Lung (tissue), 11 donors: ENCODE measurements at regions not wholly inside any gene's neighbourhood (a gene's known extent, or its start where the extent isn't known, plus 50 kb on each side); places are given as distances from the start of the nearest gene placed in this dataset.

Experiments
- ATAC-seq: fragments of 200-7000 bp; cut with Tn5 transposase; one replicate; pipeline ENCODE4 v1.9.1; 2020; ENCODE audit warnings: moderate number of reproducible peaks; ENCODE audit not compliant: insufficient read depth, low FRiP score
- DNase-seq, 3 donors: peaks; one replicate each; pipeline ENCODE4 v3.0.0-alpha.2; 2013 to 2017
- H3K27ac ChIP-seq, 2 donors: one replicate each; pipeline ENCODE4 v1.5.1; 2013; ENCODE audit warnings: mild to moderate bottlenecking in 2 of 2, moderate library complexity in 2 of 2, control low read depth in 1 of 2, inconsistent platforms in 1 of 2, low read depth in 1 of 2, low read length in 1 of 2
- H3K27me3 ChIP-seq, 3 donors: one replicate each; pipeline ENCODE4 v1.5.1; 2013; ENCODE audit warnings: low read length in 2 of 3; ENCODE audit not compliant: control insufficient read depth in 3 of 3, insufficient read depth in 3 of 3
- H3K36me3 ChIP-seq, 4 donors: one replicate each; pipeline ENCODE4 v1.5.1; 2013; ENCODE audit warnings: low read length in 4 of 4, mild to moderate bottlenecking in 1 of 4, moderate library complexity in 1 of 4; ENCODE audit not compliant: control insufficient read depth in 4 of 4, insufficient read depth in 4 of 4
- H3K4me1 ChIP-seq, 5 donors: one replicate each; pipeline ENCODE4 v1.5.1; 2013; ENCODE audit warnings: low read length in 5 of 5, mild to moderate bottlenecking in 2 of 5, moderate library complexity in 1 of 5; ENCODE audit not compliant: control insufficient read depth in 5 of 5, insufficient read depth in 5 of 5
- H3K4me3 ChIP-seq: one replicate; pipeline ENCODE4 v1.5.1; 2013; ENCODE audit warnings: mild to moderate bottlenecking, control low read depth, moderate library complexity
- H3K9ac ChIP-seq, 2 donors: one replicate each; pipeline ENCODE4 v1.5.1; 2013; ENCODE audit warnings: low read length in 2 of 2, control low read depth in 1 of 2; ENCODE audit not compliant: insufficient read depth in 1 of 2
- H3K9me3 ChIP-seq, 4 donors: one replicate each; pipeline ENCODE4 v1.5.1; 2013; ENCODE audit warnings: low read length in 3 of 4, mild to moderate bottlenecking in 1 of 4, moderate library complexity in 1 of 4; ENCODE audit not compliant: control insufficient read depth in 4 of 4, insufficient read depth in 3 of 4
- CTCF ChIP-seq: IDR thresholded peaks from 2 replicates; pipeline ENCODE4 v1.5.1; 2012; ENCODE audit warnings: mild to moderate bottlenecking; ENCODE audit errors: control extremely low read depth, extremely low read depth
- WGBS, 2 donors: extraction: QIAGEN DNeasy Blood & Tissue Kit; methylation state at CpG; one replicate each; pipeline ENCODE4 v1.1.7; 2013; 5-methylcytosine and 5-hydroxymethylcytosine counted together
- donor health status: control.
- donor health status: control.
- donor health status: Bipolar disorder and iron deficiency.
- donor health status: healthy.
- donor health status: DM: yes; HTN: yes; CAD: no.

- 88 to 91% methylated on average over 5 of the region's 5 CpGs for WGBS, 2 donors
- DNase-seq (no peak), ATAC-seq (no peak)
- Histone ChIP-seq H3K4me1 (no peaks in the 10 kb centered on the region), H3K9ac (no peak overlapping the region), H3K4me3 (no peak overlapping the region), H3K27ac (no peak overlapping the region), H3K9me3 (peaks cover 0 to 15% (median 5%) of the 10 kb centered on the region in 4 donors), H3K36me3 (no peaks in the 10 kb centered on the region), H3K27me3 (peaks cover 0 to 15% (median 11%) of the 10 kb centered on the region in 3 donors)
- TF ChIP-seq CTCF: no peak
These were observed 531.3 kb downstream of the NPHP4 start for GRCh38 chr1:5460974-5461373.

GRCh38 chr1:5459839-5460610 lies 532.2 kb downstream of the NPHP4 start:
- Histone ChIP-seq H3K27me3 (peaks cover 0 to 20% (median 18%) of the 10 kb centered on the region in 3 donors), H3K36me3 (no peaks in the 10 kb centered on the region), H3K4me3 (no peak overlapping the region), H3K9ac (no peak overlapping the region), H3K9me3 (peaks cover 0 to 15% (median 5%) of the 10 kb centered on the region in 4 donors), H3K4me1 (no peaks in the 10 kb centered on the region), H3K27ac (no peak overlapping the region)
- ATAC-seq (no peak), DNase-seq (no peak)
- 75 to 84% methylated on average over 11 of the region's 11 CpGs for WGBS, 2 donors
- TF ChIP-seq CTCF: no peak

GRCh38 chr1:5458248-5458647 lies 534.0 kb downstream of the NPHP4 start:
- Histone ChIP-seq H3K36me3 (no peaks in the 10 kb centered on the region), H3K9me3 (peaks cover 0 to 12% (median 3%) of the 10 kb centered on the region in 4 donors), H3K4me3 (no peak overlapping the region), H3K9ac (no peak overlapping the region), H3K4me1 (peaks cover 0 to 1% (median 0%) of the 10 kb centered on the region in 5 donors), H3K27me3 (peaks cover 0 to 24% (median 18%) of the 10 kb centered on the region in 3 donors), H3K27ac (no peak overlapping the region)
- ATAC-seq (no peak), DNase-seq (no peak)
- 77 to 81% methylated on average over 5 of the region's 5 CpGs for WGBS, 2 donors
- no peak for TF ChIP-seq CTCF
